Astrocyte of the cerebellum (primary cell): ENCODE measurements at regions not wholly inside any gene's neighbourhood (a gene's known extent, or its start where the extent isn't known, plus 50 kb on each side); places are given as distances from the start of the nearest gene placed in this dataset.

Source experiments
- DNase-seq: peaks from one replicate; pipeline ENCODE4 v3.0.0-alpha.2; 2011; ENCODE audit warnings: low read depth
- H3K4me3 ChIP-seq: 2 replicates; pipeline ENCODE4 v1.5.1; 2011; ENCODE audit warnings: mild to moderate bottlenecking, low read depth, low read length, moderate library complexity
- CTCF ChIP-seq: IDR thresholded peaks from 2 replicates; pipeline ENCODE4 v1.5.1; 2012; ENCODE audit warnings: low read length, low read depth, moderate library complexity, mild to moderate bottlenecking; ENCODE audit errors: missing control alignments
- in situ Hi-C: cut with HindIII; loops from 2 replicates; pipeline ENCODE4 v1.10.0; 2017; ENCODE audit warnings: low sequenced_read_pairs

GRCh38 chr6:168876956-168877355, 376.7 kb downstream of the THBS2 start:
- no peak for DNase-seq
- in situ Hi-C loops, result no loop called here
- no peak overlapping the region for H3K4me3 ChIP-seq
- TF ChIP-seq CTCF, result no peak

- no peak overlapping the region for H3K4me3 ChIP-seq
- no peak for TF ChIP-seq CTCF
- DNase-seq, result no peak
- in situ Hi-C loops, result no loop called here
Observed at GRCh38 chr6:168875811-168876576, 377.7 kb downstream of the THBS2 start.

- no peak for DNase-seq
- in situ Hi-C loops, result no loop called here
- H3K4me3 ChIP-seq, result no peak overlapping the region
- TF ChIP-seq CTCF, result no peak
Observed at GRCh38 chr6:168874637-168875036, 379.0 kb downstream of the THBS2 start.

- H3K4me3 ChIP-seq, result no peak overlapping the region
- no peak for DNase-seq
- in situ Hi-C loops, result no loop called here
- no peak for TF ChIP-seq CTCF
Observed at GRCh38 chr6:168873278-168874190, 380.1 kb downstream of the THBS2 start.

GRCh38 chr6:168871642-168872315, 381.9 kb downstream of the THBS2 start:
- in situ Hi-C loops, result no loop called here
- no peak overlapping the region for H3K4me3 ChIP-seq
- TF ChIP-seq CTCF, result no peak
- DNase-seq, result no peak

- H3K4me3 ChIP-seq, result no peak overlapping the region
- in situ Hi-C loops, result no loop called here
- no peak for DNase-seq
- no peak for TF ChIP-seq CTCF
Observed at GRCh38 chr6:168870982-168871381, 382.7 kb downstream of the THBS2 start.
